ENCODE measurements at regions not wholly inside any gene's neighbourhood (a gene's known extent, or its start where the extent isn't known, plus 50 kb on each side); places are given as distances from the start of the nearest gene placed in this dataset.
A peak's percentile ranks its signal among the peaks of the same experiment; 100 is the strongest.

DNA sequence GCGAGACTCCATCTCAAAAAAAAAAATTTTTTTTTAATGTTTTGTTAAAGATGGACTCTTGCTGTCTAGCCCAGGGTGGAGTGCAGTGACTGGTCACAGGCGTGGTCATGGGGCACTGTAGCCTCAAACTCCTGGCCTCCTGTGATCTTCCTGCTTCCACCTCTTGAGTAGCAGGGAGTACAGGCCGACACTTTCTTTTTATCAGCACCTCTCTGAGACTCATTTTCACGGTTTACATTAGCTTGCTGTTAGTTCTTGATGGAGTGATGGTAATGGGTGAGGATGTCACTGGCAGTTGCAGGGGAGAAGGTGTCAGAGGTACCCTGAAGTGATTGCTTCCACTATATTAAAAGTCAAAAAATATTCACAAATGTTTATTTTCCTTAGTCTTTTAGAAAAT lies 95.3 kb upstream of the MTPN start:
- H3K36me3 Mint-ChIP-seq (ENCODE audit: low read depth), result no peaks in the 10 kb centered on the region
- no peak overlapping the region for H3K27ac Mint-ChIP-seq
- DNase-seq, result no peak

GRCh38 chr7:136070736-136071505 lies 93.8 kb upstream of the MTPN start:
- Mint-ChIP-seq H3K27me3 (ENCODE audit: low read depth, poor library complexity) (no peaks in the 10 kb centered on the region), H3K4me1 (peaks cover 10% of the 10 kb centered on the region), H3K9me3 (peaks cover 3% of the 10 kb centered on the region), H3K36me3 (ENCODE audit: low read depth) (peaks cover 4% of the 10 kb centered on the region), H3K27ac (no peak overlapping the region), H3K4me3 (no peak overlapping the region)
- DNase-seq, result no peak
- TF ChIP-seq, protein P1, sequence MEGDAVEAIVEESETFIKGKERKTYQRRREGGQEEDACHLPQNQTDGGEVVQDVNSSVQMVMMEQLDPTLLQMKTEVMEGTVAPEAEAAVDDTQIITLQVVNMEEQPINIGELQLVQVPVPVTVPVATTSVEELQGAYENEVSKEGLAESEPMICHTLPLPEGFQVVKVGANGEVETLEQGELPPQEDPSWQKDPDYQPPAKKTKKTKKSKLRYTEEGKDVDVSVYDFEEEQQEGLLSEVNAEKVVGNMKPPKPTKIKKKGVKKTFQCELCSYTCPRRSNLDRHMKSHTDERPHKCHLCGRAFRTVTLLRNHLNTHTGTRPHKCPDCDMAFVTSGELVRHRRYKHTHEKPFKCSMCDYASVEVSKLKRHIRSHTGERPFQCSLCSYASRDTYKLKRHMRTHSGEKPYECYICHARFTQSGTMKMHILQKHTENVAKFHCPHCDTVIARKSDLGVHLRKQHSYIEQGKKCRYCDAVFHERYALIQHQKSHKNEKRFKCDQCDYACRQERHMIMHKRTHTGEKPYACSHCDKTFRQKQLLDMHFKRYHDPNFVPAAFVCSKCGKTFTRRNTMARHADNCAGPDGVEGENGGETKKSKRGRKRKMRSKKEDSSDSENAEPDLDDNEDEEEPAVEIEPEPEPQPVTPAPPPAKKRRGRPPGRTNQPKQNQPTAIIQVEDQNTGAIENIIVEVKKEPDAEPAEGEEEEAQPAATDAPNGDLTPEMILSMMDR (IDR thresholded peaks at IDR 0.05), result no peak

More for the DNA sequence above, 95.3 kb upstream of the MTPN start:
- TF ChIP-seq, protein P1 (IDR thresholded peaks at IDR 0.05), result no peak
- Mint-ChIP-seq H3K4me3 (no peak overlapping the region), H3K4me1 (peaks cover 10% of the 10 kb centered on the region), H3K9me3 (no peaks in the 10 kb centered on the region), H3K27me3 (ENCODE audit: low read depth, poor library complexity) (no peaks in the 10 kb centered on the region)

DNA sequence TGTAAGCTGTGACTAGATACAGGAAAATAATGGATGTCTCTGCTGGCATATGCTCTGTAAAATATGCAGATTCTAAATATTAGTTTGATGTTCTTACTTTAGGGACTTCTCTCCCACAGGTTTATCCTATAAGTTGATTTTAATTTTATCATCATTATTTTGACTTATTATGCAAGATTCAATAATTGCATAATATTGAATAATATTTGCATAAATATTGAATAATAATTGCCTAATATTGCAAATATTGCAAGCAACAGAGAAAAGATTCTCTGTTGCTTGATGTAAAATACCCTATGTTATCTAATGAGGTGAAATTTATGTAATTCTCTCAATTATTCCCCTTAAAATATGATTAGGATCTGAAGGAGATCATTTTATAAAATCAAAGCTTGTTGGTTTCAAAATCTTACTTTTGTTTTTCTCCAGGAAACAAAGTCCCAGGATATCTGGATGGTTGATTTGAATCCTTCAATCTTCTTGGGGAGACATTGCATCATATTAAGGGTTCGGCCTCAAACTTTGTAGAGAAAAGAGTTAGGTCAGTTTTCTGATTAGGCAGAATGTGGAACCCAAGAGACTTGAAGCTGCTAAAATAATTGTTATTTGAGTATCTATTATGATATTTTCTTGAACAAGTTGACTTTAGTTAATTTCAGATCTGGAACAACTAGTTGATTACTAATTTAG lies 92.8 kb upstream of the MTPN start:
- TF ChIP-seq, protein P1 (IDR thresholded peaks at IDR 0.05), result no peak
- Mint-ChIP-seq H3K36me3 (ENCODE audit: low read depth) (peaks cover 4% of the 10 kb centered on the region), H3K27me3 (ENCODE audit: low read depth, poor library complexity) (no peaks in the 10 kb centered on the region), H3K9me3 (peaks cover 4% of the 10 kb centered on the region), H3K4me1 (peaks cover 10% of the 10 kb centered on the region), H3K27ac (no peak overlapping the region), H3K4me3 (no peak overlapping the region)
- DNase-seq, result no peak

- Mint-ChIP-seq H3K27ac (no peak overlapping the region), H3K27me3 (ENCODE audit: low read depth, poor library complexity) (no peaks in the 10 kb centered on the region), H3K4me1 (peaks cover 35% of the 10 kb centered on the region), H3K9me3 (peaks cover 4% of the 10 kb centered on the region), H3K36me3 (ENCODE audit: low read depth) (peaks cover 4% of the 10 kb centered on the region), H3K4me3 (no peak overlapping the region)
- no peak for DNase-seq
- TF ChIP-seq, protein P1 (IDR thresholded peaks at IDR 0.05), result no peak
Measured at GRCh38 chr7:136067277-136067676, 90.1 kb upstream of the MTPN start.

DNA sequence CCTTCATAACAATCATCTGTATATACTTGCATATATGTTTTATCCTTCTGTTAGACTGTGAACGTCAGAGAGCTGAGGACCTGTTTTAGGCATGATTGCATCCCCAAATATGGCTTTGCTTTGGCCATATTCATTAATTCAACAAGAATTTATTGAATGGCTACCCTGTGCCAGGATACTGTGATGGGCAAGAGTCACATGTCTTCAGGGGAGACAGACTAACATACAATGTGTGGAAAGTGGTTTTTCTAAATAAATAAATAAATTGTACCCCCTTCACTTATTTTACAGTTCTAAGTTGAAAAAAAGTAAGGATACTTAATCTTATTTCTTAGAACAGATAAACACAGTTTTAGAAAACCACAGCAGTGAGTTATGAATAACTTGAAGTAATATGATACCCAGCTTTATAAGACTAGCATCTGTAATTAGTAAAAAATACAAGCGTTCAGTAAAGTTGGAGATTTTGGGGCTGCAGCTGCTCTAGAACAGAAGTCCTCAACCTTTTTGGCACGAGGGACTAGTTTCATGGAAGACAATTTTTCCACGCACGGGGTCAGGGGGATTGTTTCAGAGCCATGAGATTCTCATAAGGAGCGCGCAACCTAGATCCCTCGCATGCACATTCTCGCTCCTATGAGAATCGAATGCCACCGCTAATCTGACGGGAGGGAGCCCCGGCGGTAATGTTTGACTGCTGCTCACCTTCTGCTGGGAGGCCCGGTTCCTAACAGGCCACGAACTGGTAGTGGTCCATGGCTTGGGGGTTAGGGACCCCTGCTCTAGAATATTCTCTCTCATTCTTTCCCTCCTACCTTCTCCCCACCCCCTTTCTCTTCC lies 89.4 kb upstream of the MTPN start:
- Mint-ChIP-seq H3K27me3 (ENCODE audit: low read depth, poor library complexity) (peaks cover 2% of the 10 kb centered on the region), H3K9me3 (peaks cover 4% of the 10 kb centered on the region), H3K27ac (peak overlapping the region; percentile 34), H3K4me1 (peaks cover 35% of the 10 kb centered on the region), H3K36me3 (ENCODE audit: low read depth) (peaks cover 4% of the 10 kb centered on the region), H3K4me3 (no peak overlapping the region)
- TF ChIP-seq, protein P1 (IDR thresholded peaks at IDR 0.05), result no peak
- no peak for DNase-seq
